Fibroblast of peridontal ligament (primary cell): ENCODE measurements at regions not wholly inside any gene's neighbourhood (a gene's known extent, or its start where the extent isn't known, plus 50 kb on each side); places are given as distances from the start of the nearest gene placed in this dataset.

Experiments used
- DNase-seq: peaks from one replicate; pipeline ENCODE4 v3.0.0-alpha.2; 2010; ENCODE audit errors: extremely low read depth

- no peak for DNase-seq
Measured at GRCh38 chr6:80728830-80729229, 622.4 kb downstream of the BCKDHB start.

DNA sequence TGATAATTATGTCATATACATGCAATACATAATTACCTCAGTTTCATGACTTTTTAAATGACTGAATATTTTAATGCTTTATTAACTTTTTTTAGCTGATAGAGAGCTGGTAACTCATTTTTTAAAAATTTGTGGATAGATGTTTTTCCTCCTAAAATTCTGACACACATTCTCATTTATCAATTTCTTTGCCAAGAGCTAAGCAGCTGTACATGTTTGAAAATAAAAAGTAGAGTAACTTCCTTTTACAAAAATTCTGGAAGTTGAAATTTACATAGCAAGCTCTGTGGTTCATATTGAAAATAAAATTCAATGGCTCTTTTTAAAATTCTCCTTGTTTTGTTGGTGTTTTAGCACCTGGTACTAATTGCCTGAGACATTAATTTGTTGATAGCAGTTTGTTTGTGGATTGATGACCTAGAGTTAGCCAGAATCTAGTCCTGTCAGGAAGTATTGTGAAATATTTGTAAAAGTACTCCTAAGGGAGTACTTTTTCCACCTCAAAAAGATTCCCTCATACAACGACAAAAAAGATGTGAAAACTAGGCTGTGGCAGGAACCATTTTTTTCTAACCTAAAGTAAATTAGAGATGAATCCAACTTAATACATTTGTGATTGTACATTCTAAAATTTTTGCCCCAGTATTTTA, 621.8 kb downstream of the BCKDHB start:
- no peak for DNase-seq

DNA sequence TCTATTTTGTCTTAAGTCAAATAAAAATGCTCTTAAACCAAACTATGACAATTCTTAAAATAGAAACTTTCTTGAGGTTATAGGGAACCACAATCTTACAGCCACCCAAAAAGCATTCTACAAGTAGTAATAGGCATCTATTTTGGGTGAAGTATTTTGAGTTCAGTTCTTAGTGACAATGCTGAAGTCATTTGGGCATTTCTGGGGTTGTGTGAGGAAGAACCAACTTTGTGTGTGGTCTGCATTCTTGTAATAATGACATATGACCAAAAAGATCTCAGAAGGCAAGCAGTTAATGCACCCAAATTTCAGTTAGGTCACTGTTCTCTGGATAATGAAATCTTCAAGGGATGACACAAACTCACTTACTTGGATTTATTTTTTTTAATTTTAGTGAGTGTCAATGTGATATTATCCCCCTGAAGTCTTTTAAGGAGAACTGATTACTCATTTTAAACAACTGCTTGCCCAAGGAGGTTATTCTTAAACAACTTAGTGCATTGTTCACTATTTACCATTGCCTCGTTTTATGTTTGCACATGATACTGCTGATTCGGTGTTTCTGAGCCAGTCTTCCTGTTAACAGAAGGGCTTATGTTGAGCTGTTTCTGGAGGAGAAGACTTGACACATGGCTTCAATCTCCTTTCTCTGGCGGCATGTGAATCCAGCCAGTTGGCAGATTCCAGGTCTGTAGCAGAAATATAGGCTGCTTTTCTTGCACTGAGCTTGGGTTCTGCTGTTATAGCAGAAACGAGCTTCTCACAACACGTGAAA, 618.9 kb downstream of the BCKDHB start:
- DNase-seq: peak; percentile 57

- DNase-seq: no peak
Measured at GRCh38 chr6:80720824-80721223, 614.4 kb downstream of the BCKDHB start.

- DNase-seq: no peak
Measured at GRCh38 chr6:80714513-80714912, 608.0 kb downstream of the BCKDHB start.

DNA sequence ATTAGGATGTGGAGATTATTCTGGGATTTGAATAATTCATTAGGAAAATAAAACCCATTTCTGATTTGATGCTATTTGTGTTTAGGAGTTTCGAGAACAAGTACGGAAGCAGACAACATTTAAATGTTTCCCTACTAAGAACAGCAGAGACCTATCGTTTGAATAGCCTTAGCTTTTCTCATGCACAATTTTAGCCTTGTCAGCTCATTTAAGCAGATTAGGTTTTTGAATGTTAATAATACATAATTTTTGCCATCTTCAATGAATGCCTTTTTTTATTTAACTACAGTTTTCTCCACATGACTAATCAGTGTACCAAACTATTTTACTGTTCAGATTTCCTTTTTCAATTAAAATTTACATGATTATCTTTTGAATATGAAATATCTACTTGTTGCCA, 592.0 kb downstream of the BCKDHB start:
- no peak for DNase-seq

GRCh38 chr6:80696268-80696667, 589.8 kb downstream of the BCKDHB start:
- no peak for DNase-seq

DNA sequence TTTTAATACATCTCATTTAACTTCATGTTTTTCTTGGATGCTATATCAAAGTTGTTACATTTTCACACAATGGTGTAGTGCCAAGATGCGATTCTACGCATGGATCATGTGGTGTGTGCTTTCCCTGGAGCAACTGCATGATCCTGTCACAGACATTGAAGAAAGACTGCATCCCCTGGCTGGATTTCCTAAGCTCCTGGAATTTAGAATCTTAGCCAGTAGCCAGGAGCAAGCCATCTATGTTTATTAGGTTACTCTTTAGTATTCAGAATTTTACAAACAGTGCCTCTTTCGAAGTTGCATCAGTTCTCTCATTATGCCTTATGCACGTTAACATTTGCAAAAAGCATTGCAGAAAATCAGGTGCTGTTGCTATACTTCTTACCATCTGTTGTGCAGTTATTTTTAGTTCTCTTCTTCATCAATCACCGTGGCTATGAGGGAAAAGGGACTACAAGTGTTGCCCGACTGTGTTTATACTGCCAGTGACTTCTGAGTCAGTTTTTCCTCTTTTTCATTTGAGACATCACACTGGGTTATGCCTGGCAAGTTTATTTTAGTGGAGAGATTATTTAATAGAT, 584.2 kb downstream of the BCKDHB start:
- DNase-seq: peak; percentile 49

- peak; percentile 5 for DNase-seq
Measured at GRCh38 chr6:80689716-80690395, 583.4 kb downstream of the BCKDHB start.

GRCh38 chr6:80679992-80680391, 573.5 kb downstream of the BCKDHB start:
- DNase-seq: no peak

GRCh38 chr6:80676386-80676785, 569.9 kb downstream of the BCKDHB start:
- peak; percentile 47 for DNase-seq

GRCh38 chr6:80674669-80675068, 568.2 kb downstream of the BCKDHB start:
- DNase-seq: no peak

- no peak for DNase-seq
Measured at GRCh38 chr6:80673367-80673766, 566.9 kb downstream of the BCKDHB start.

DNA sequence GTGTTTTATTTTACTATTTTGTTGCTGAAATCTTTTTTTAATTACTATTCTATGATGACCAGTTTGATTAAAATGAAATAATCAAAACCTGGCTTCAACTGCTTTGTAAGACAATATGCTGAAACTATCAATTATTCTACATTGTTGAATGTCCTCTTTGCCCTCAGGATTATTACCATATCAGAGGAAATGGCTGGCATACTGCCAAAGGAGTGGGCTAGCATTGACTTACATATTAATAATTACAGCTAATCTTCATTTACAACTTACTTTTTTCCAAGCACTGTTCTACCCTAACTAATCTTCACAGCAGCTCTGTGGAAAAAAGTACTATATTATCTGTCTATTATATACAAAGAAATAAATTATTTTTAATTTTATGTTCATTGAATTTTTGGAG, 560.5 kb downstream of the BCKDHB start:
- DNase-seq: no peak

GRCh38 chr6:80658926-80659325, 552.5 kb downstream of the BCKDHB start:
- DNase-seq: no peak

DNA sequence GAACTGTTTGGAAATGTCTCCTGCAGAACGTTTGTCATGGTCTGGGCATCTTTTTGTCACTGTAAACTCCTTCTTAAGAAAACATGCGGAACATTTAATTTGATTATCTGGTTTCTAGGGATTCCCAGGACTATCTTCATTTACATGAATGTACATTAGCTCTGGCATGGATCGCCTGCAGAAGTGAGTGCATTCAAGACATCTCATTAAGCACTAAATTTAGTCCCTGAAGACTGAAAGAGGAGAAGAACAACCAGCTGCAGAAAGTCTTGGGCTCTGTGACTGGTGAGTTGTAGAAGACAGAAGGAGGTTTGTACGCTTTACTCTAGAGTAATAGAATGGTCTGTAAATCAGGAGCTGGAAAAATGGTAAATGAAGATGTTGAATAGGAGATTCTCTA, 540.7 kb downstream of the BCKDHB start:
- no peak for DNase-seq

- no peak for DNase-seq
Measured at GRCh38 chr6:80643881-80644280, 537.4 kb downstream of the BCKDHB start.

DNA sequence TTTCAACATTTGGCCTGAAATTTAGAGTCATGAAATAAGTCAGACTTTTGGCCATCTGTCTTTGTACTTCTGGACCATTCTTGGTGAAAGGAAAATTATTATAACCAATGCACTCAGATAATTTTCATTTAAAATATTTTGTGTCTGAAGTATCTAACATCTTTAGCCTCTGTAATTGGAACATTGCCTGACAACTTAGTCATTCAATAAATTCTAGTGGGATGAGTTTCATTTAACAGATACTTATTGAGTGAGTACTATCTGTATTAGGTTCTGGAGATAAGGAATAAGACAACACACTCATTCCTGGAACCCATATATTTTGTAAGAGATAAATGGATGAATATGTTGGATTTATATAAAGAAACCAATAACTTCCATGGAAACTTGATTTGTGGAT, 536.0 kb downstream of the BCKDHB start:
- peak; percentile 41 for DNase-seq

DNA sequence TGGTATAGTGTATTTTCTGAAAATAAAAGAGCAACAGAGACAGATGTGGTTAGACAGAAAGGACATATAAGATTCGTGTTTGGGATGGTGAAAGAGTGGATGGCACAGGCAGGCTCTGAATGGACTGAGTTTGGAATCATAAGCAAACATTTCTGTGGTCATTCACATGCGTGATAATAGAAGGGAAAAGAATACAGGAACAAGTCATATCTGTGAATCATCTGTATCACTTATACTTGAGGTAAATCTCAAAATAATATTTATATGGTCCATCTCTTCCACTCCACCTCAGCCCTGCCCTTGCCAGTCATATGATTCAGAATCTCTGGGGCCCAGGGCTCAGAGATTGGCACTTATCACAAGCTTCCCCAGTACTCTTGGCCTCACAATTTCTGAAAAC, 535.1 kb downstream of the BCKDHB start:
- peak; percentile 28 for DNase-seq

GRCh38 chr6:80640176-80640575, 533.7 kb downstream of the BCKDHB start:
- no peak for DNase-seq

GRCh38 chr6:80639181-80639629, 532.7 kb downstream of the BCKDHB start:
- DNase-seq: peak; percentile 73
